ENCODE measurements at regions not wholly inside any gene's neighbourhood (a gene's known extent, or its start where the extent isn't known, plus 50 kb on each side); places are given as distances from the start of the nearest gene placed in this dataset.

DNA sequence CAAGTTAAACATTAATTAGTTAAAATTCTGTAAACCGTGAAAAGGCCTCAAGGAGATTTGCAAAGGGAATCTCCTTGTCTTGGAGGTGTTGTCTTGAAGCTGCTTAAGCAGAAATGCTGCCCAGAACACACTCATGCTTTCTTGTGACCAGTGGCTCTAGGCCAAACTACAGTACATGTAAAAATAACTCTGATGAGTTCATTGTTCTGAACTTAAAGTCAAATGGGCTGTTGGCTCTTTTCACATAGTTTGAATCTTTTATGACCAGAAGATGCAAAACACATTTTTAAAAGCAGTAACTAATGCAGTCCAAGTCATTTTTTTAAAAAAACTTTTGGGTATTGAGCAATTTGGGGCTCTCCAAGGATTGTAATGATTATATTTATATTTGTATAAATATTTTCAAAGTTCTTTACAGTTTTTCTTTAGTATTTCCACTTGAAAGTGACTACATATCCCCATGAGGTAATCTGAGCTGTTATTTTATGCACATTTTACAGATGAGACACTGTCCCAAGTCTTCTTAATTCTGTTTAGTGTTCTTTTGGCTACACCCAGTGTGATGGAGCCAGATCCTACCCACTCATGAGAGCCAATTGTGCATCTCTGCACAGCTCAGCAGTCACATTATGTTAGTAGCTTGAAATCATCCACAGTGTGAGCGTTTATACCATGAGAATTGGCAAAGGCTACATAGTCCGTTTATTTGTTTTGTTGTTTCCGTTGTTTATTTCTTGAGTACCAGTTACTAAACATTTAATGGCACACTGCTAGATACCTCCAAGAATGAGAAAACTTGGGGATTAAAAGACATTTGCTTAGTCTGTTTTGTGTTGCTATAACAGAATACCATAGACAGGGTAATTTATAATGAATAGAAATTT, 112.8 kb upstream of the ATXN3L start:
- H3K36me3 ChIP-seq (replicated peaks in 1 of 2; ENCODE audit: control insufficient read depth in 1 of 2, insufficient read depth in 2 of 2, low read length in 2 of 2), result no peaks in the 10 kb centered on the region
- no peak overlapping the region for H3K27ac ChIP-seq (ENCODE audit: extremely low read length, insufficient read depth, low read length)
- H3K9me3 ChIP-seq (ENCODE audit: low read length), result no peaks in the 10 kb centered on the region
- DNase-seq (ENCODE audit: low spot score) (no peak), FAIRE-seq (no peak), ATAC-seq (no peak)
- POLR2A ChIA-PET, result no interaction called here
- intact Hi-C loops (cut with micrococcal nuclease; ENCODE audit: unreplicated experiment), result no loop called here
- no peaks in the 10 kb centered on the region for H3K27me3 ChIP-seq (ENCODE audit: control insufficient read depth in 1 of 2, insufficient read depth in 2 of 2, low read length in 2 of 2)
- no peaks in the 10 kb centered on the region for H3K4me1 ChIP-seq (ENCODE audit: insufficient read depth, low read length)
- no peak overlapping the region for H3K4me2 ChIP-seq (ENCODE audit: low read depth, low read length)
- no peaks in the 10 kb centered on the region for H4K20me1 ChIP-seq (ENCODE audit: insufficient read depth, low read length)
- no TSS peak for BruUV-seq (replicated peaks)
- H2AFZ ChIP-seq (ENCODE audit: low read length), result no peak overlapping the region
- 40% methylated on average over 4 of the region's 4 CpGs for WGBS (ENCODE audit: low lambda C conversion rate)
- H3K4me3 ChIP-seq (replicated peaks in 1 of 3; ENCODE audit: insufficient read depth in 1 of 3, low read depth in 2 of 3, low read length in 3 of 3), result no peak overlapping the region
- no peaks in the 10 kb centered on the region for H3K79me2 ChIP-seq (ENCODE audit: insufficient read depth, low read length)
- TF ChIP-seq ZNF256 (CRISPR knock-in tag; conservative IDR thresholded peaks at IDR 0.05), result no peak
- in situ Hi-C loops (cut with HindIII; ENCODE audit: extremely low pct_ligation_motif_present, low pct_unique_long_range_greater_than_20kb), result no loop called here
- CTCF ChIA-PET (ENCODE audit: low intra/inter-chr PET ratio, low total read pairs), result no interaction called here
- H3K9ac ChIP-seq (ENCODE audit: insufficient read depth, low read depth, low read length), result no peak overlapping the region

DNA sequence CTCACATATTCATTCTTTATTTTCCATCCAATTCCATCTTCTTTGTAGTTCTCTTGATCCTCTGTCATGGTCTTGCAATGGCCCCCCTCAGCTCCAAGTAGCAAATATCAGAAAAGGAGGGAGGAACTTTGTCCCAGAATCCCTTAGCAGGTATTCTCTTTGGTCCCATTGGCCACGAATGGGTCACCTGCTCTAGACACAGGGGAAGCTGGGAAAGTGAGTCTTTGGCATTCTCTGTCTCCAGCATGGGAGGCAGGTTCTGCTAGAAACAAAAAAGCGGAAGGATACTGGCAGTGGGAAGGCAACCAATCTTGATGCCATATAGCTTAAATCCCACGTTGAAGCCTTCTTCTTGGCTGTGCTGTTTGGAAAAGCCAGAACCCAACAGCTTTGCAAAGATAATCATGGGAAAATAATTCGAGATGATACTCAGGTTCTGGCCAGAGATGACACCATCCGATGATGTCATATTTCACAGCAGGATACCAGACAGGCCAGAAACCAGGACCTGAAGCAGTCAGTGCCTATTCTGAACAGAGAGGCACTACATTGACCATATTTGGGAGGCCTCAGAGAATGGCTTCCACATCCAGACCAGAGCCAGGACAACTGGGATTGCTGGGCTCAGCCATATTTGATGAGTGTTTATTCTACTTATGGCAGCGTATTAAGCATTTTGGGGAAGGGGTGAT, 110.4 kb upstream of the ATXN3L start:
- ChIA-PET POLR2A (no interaction called here), CTCF (ENCODE audit: low intra/inter-chr PET ratio, low total read pairs) (no interaction called here)
- no peaks in the 10 kb centered on the region for H3K27me3 ChIP-seq (ENCODE audit: control insufficient read depth in 1 of 2, insufficient read depth in 2 of 2, low read length in 2 of 2)
- in situ Hi-C loops (cut with HindIII; ENCODE audit: extremely low pct_ligation_motif_present, low pct_unique_long_range_greater_than_20kb) (no loop called here), intact Hi-C loops (cut with micrococcal nuclease; ENCODE audit: unreplicated experiment) (no loop called here)
- DNase-seq (ENCODE audit: low spot score) (no peak), FAIRE-seq (no peak), ATAC-seq (no peak)
- no peaks in the 10 kb centered on the region for H3K79me2 ChIP-seq (ENCODE audit: insufficient read depth, low read length)
- no peaks in the 10 kb centered on the region for H4K20me1 ChIP-seq (ENCODE audit: insufficient read depth, low read length)
- 23% methylated on average over 4 of the region's 6 CpGs for WGBS (ENCODE audit: low lambda C conversion rate)
- TF ChIP-seq ZNF780A (CRISPR knock-in tag; IDR thresholded peaks at IDR 0.05) (no peak), ATF7 (IDR thresholded peaks at IDR 0.05) (peak; percentile 56), ATF7 (CRISPR knock-in tag; IDR thresholded peaks at IDR 0.05) (no peak)
- H3K4me3 ChIP-seq (replicated peaks in 1 of 3; ENCODE audit: insufficient read depth in 1 of 3, low read depth in 2 of 3, low read length in 3 of 3), result no peak overlapping the region
- BruUV-seq (replicated peaks), result no TSS peak
- H3K9me3 ChIP-seq (ENCODE audit: low read length), result no peaks in the 10 kb centered on the region
- H2AFZ ChIP-seq (ENCODE audit: low read length), result no peak overlapping the region
- no peaks in the 10 kb centered on the region for H3K4me1 ChIP-seq (ENCODE audit: insufficient read depth, low read length)
- H3K36me3 ChIP-seq (replicated peaks in 1 of 2; ENCODE audit: control insufficient read depth in 1 of 2, insufficient read depth in 2 of 2, low read length in 2 of 2), result no peaks in the 10 kb centered on the region
- H3K4me2 ChIP-seq (ENCODE audit: low read depth, low read length), result no peak overlapping the region
- no peak overlapping the region for H3K27ac ChIP-seq (ENCODE audit: extremely low read length, insufficient read depth, low read length)
- no peak overlapping the region for H3K9ac ChIP-seq (ENCODE audit: insufficient read depth, low read depth, low read length)

Measured in HepG2 (cell line).